ENCODE measurements at regions not wholly inside any gene's neighbourhood (a gene's known extent, or its start where the extent isn't known, plus 50 kb on each side); places are given as distances from the start of the nearest gene placed in this dataset.

DNA sequence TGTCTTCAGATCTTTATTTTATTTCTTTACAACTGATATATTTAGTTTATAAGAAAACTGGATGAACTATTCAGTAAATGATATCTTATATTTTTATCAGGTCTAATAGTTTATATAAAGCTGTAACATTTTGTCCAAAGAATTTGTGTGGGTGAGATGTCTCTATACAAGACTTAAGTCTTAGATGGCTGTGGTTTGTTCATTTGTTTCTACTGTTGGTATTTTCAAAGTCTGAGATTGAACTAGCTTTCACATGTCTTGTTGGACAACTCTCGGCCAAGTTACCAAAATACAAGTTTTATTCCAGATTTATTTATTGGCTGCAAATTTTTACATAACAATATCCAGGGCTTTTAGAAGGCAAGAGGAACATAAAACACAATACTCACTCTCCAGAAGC lies 286.0 kb downstream of the NR2F1-AS1 start:
- no peak for ATAC-seq
- CTCF ChIA-PET = no interaction called here
- BruUV-seq (replicated peaks) = no TSS peak

GRCh38 chr5:93294199-93294598 lies 286.8 kb downstream of the NR2F1-AS1 start:
- DNase-seq (ENCODE audit: low read depth, low spot score) = no peak
- BruUV-seq (replicated peaks) = no TSS peak
- TF ChIP-seq POLR2AphosphoS5 (IDR thresholded peaks at IDR 0.05; ENCODE audit: low read depth, low read length) (no peak), SIN3A (IDR thresholded peaks at IDR 0.05; ENCODE audit: borderline replicate concordance, insufficient read depth, low read depth, low read length) (no peak), CTCF (IDR thresholded peaks at IDR 0.05) (no peak), REST (IDR thresholded peaks at IDR 0.05; ENCODE audit: insufficient read depth in 1 of 2, low read depth in 2 of 2, low read length in 1 of 2) (no peak), TCF7L2 (IDR thresholded peaks at IDR 0.05; ENCODE audit: low read depth, low read length) (no peak)
- no peaks in the 10 kb centered on the region for H3K9me3 ChIP-seq (ENCODE audit: control insufficient read depth, insufficient read depth, low read depth, low read length)
- no peaks in the 10 kb centered on the region for H3K4me1 ChIP-seq (ENCODE audit: control insufficient read depth, insufficient read depth, low read length)
- ATAC-seq = no peak
- no peak overlapping the region for H3K27ac ChIP-seq (ENCODE audit: low read length)
- in situ Hi-C loops (cut with HindIII; ENCODE audit: low pct_unique_long_range_greater_than_20kb, low sequenced_read_pairs) (no loop called here), intact Hi-C loops (cut with micrococcal nuclease; ENCODE audit: unreplicated experiment) (no loop called here)
- H3K36me3 ChIP-seq (ENCODE audit: control insufficient read depth, insufficient read depth, low read length) = no peaks in the 10 kb centered on the region
- ChIA-PET CTCF (no interaction called here), POLR2A (no interaction called here)
- no peak overlapping the region for H3K4me3 ChIP-seq (ENCODE audit: low read depth in 2 of 2, low read length in 2 of 2)
- H3K27me3 ChIP-seq (ENCODE audit: control insufficient read depth, insufficient read depth, low read length) = no peaks in the 10 kb centered on the region

More for the DNA sequence above, 286.0 kb downstream of the NR2F1-AS1 start:
- POLR2A ChIA-PET = no interaction called here
- intact Hi-C loops (cut with micrococcal nuclease; ENCODE audit: unreplicated experiment) (no loop called here), in situ Hi-C loops (cut with HindIII; ENCODE audit: low pct_unique_long_range_greater_than_20kb, low sequenced_read_pairs) (no loop called here)
- Histone ChIP-seq H3K4me1 (ENCODE audit: control insufficient read depth, insufficient read depth, low read length) (peaks cover 6% of the 10 kb centered on the region; the same call in 1 of the 2 replicates), H3K36me3 (ENCODE audit: control insufficient read depth, insufficient read depth, low read length) (no peaks in the 10 kb centered on the region), H3K9me3 (ENCODE audit: control insufficient read depth, insufficient read depth, low read depth, low read length) (no peaks in the 10 kb centered on the region), H3K4me3 (ENCODE audit: low read depth in 2 of 2, low read length in 2 of 2) (no peak overlapping the region), H3K27ac (ENCODE audit: low read length) (no peak overlapping the region), H3K27me3 (ENCODE audit: control insufficient read depth, insufficient read depth, low read length) (no peaks in the 10 kb centered on the region)
- no peak for DNase-seq (ENCODE audit: low read depth, low spot score)
- TF ChIP-seq POLR2AphosphoS5 (IDR thresholded peaks at IDR 0.05; ENCODE audit: low read depth, low read length) = no peak
- no peak for TF ChIP-seq TCF7L2 (IDR thresholded peaks at IDR 0.05; ENCODE audit: low read depth, low read length)
- TF ChIP-seq SIN3A (IDR thresholded peaks at IDR 0.05; ENCODE audit: borderline replicate concordance, insufficient read depth, low read depth, low read length) = no peak
- TF ChIP-seq CTCF (IDR thresholded peaks at IDR 0.05) = no peak
- TF ChIP-seq REST (IDR thresholded peaks at IDR 0.05; ENCODE audit: insufficient read depth in 1 of 2, low read depth in 2 of 2, low read length in 1 of 2) = no peak
